AG04449 (cell line): ENCODE measurements at regions not wholly inside any gene's neighbourhood (a gene's known extent, or its start where the extent isn't known, plus 50 kb on each side); places are given as distances from the start of the nearest gene placed in this dataset.

ENCODE experiments used
- CTCF ChIA-PET: fragments of 350-600 bp; formaldehyde crosslinking; extraction: SDS; loops from one replicate; lab custom pipeline; 2021; ENCODE audit warnings: antibody characterized with exemption; lab: Yijun Ruan, JAX
- POLR2A ChIA-PET: fragments of 400-600, 350-600 bp; formaldehyde crosslinking; extraction: SDS; loops from one replicate; lab custom pipeline; 2020; ENCODE audit warnings: antibody characterized with exemption, inconsistent platforms; lab: Yijun Ruan, JAX
- DNase-seq: peaks from one replicate; pipeline ENCODE4 v3.0.0-alpha.2; 2010; ENCODE audit warnings: low read depth, low spot score
- H3K4me3 ChIP-seq: 2 replicates; pipeline ENCODE4 v1.5.1; 2011; ENCODE audit warnings: low read depth, mild to moderate bottlenecking, control low read depth, low read length
- CTCF ChIP-seq: IDR thresholded peaks from one replicate; pipeline ENCODE4 v1.5.1; 2011; ENCODE audit warnings: mild to moderate bottlenecking, moderate library complexity, low read length, control low read depth, inconsistent platforms; ENCODE audit not compliant: insufficient read depth; ENCODE audit errors: missing control alignments

- POLR2A ChIA-PET = no interaction called here
- no peak for TF ChIP-seq CTCF
- CTCF ChIA-PET = no interaction called here
Measured at GRCh38 chr18:30096796-30097195, 945.7 kb downstream of the DSC3 start.

GRCh38 chr18:30094556-30094955 lies 948.0 kb downstream of the DSC3 start:
- ChIA-PET POLR2A (no interaction called here), CTCF (no interaction called here)
- no peak for TF ChIP-seq CTCF
- DNase-seq = no peak
- no peak overlapping the region for H3K4me3 ChIP-seq

More at GRCh38 chr18:30096796-30097195, 945.7 kb downstream of the DSC3 start:
- H3K4me3 ChIP-seq = no peak overlapping the region
- DNase-seq = no peak

- DNase-seq = no peak
- POLR2A ChIA-PET = no interaction called here
- TF ChIP-seq CTCF = no peak
- H3K4me3 ChIP-seq = no peak overlapping the region
- CTCF ChIA-PET = no interaction called here
Measured at GRCh38 chr18:30093376-30093775, 949.2 kb downstream of the DSC3 start.

GRCh38 chr18:30088238-30089015 lies 954.1 kb downstream of the DSC3 start:
- ChIA-PET CTCF (no interaction called here), POLR2A (no interaction called here)
- no peak overlapping the region for H3K4me3 ChIP-seq
- DNase-seq = no peak
- TF ChIP-seq CTCF = no peak

GRCh38 chr18:30086351-30086750 lies 956.2 kb downstream of the DSC3 start:
- CTCF ChIA-PET = no interaction called here
- POLR2A ChIA-PET = no interaction called here
- DNase-seq = no peak
- H3K4me3 ChIP-seq = no peak overlapping the region
- no peak for TF ChIP-seq CTCF

GRCh38 chr18:30081122-30081521 lies 961.4 kb downstream of the DSC3 start:
- DNase-seq = no peak
- CTCF ChIA-PET = no interaction called here
- TF ChIP-seq CTCF = no peak
- no peak overlapping the region for H3K4me3 ChIP-seq
- POLR2A ChIA-PET = no interaction called here
